Stimulated activated CD4-positive, alpha-beta T cell treated with anti-CD3 and anti-CD28 coated beads, Interleukin-15, amount 100 ng/mL, for 24 hours (primary cell): ENCODE measurements at regions not wholly inside any gene's neighbourhood (a gene's known extent, or its start where the extent isn't known, plus 50 kb on each side); places are given as distances from the start of the nearest gene placed in this dataset.
"Not testable (repeated sequence)": the region's sequence is repeated elsewhere in the genome, so short reads cannot be mapped to it uniquely, and the experiment has no call there.

Experiments used
- DNase-seq: peaks from one replicate; pipeline ENCODE4 v3.0.0-alpha.2; 2020

GRCh38 chr4:74545448-74545847 is 100.5 kb downstream of the AREG start:
- DNase-seq = no peak

- DNase-seq = no peak
These were observed 101.1 kb downstream of the AREG start for GRCh38 chr4:74546057-74546456.

- no peak for DNase-seq
These were observed 102.1 kb downstream of the AREG start for GRCh38 chr4:74547042-74547441.

GRCh38 chr4:74548561-74548960 is 103.6 kb downstream of the AREG start:
- DNase-seq = no peak

GRCh38 chr4:74549936-74550335 is 105.0 kb downstream of the AREG start:
- no peak for DNase-seq

- DNase-seq = no peak
These were observed 110.3 kb downstream of the AREG start for GRCh38 chr4:74555231-74555630.

- no peak for DNase-seq
These were observed 110.9 kb downstream of the AREG start for GRCh38 chr4:74555843-74556242.

GRCh38 chr4:74559853-74560252 is 114.9 kb downstream of the AREG start:
- DNase-seq = no peak

GRCh38 chr4:74567981-74568380 is 123.0 kb downstream of the AREG start:
- no peak for DNase-seq

GRCh38 chr4:74570095-74570494 is 125.2 kb downstream of the AREG start:
- DNase-seq = no peak

GRCh38 chr4:74578329-74578728 is 133.4 kb downstream of the AREG start:
- DNase-seq = no peak

- DNase-seq = not testable (repeated sequence)
These were observed 133.9 kb downstream of the AREG start for GRCh38 chr4:74578865-74579264.

GRCh38 chr4:74583089-74583700 is 138.3 kb downstream of the AREG start:
- DNase-seq = no peak

- DNase-seq = no peak
These were observed 138.8 kb downstream of the AREG start for GRCh38 chr4:74583757-74584156.

- DNase-seq = no peak
These were observed 143.4 kb downstream of the AREG start for GRCh38 chr4:74588350-74588749.

- DNase-seq = no peak
These were observed 145.5 kb downstream of the AREG start for GRCh38 chr4:74590476-74590875.

- DNase-seq = no peak
These were observed 153.8 kb downstream of the AREG start for GRCh38 chr4:74598611-74599325.

GRCh38 chr4:74603186-74603585 is 158.2 kb downstream of the AREG start:
- DNase-seq = no peak

GRCh38 chr4:74608151-74608949 is 163.4 kb downstream of the AREG start:
- DNase-seq = no peak

GRCh38 chr4:74610491-74610890 is 165.6 kb downstream of the AREG start:
- no peak for DNase-seq

GRCh38 chr4:74612837-74613236 is 167.9 kb downstream of the AREG start:
- no peak for DNase-seq

- DNase-seq = no peak
These were observed 168.3 kb downstream of the AREG start for GRCh38 chr4:74613266-74613665.

- no peak for DNase-seq
These were observed 170.5 kb downstream of the AREG start for GRCh38 chr4:74615411-74615810.

- no peak for DNase-seq
These were observed 173.2 kb downstream of the AREG start for GRCh38 chr4:74618166-74618565.
